Omental fat pad (tissue), 3 donors: ENCODE measurements at regions not wholly inside any gene's neighbourhood (a gene's known extent, or its start where the extent isn't known, plus 50 kb on each side); places are given as distances from the start of the nearest gene placed in this dataset.

Experiments used
- ATAC-seq: fragments of 150-250 bp; one replicate; pipeline ENCODE4 v1.9.1; 2016; ENCODE audit warnings: mild to moderate bottlenecking, moderate library complexity; ENCODE audit not compliant: low FRiP score
- DNase-seq: peaks from one replicate; pipeline ENCODE4 v3.0.0-alpha.2; 2019; ENCODE audit warnings: low spot score
- CTCF ChIP-seq, 3 donors: fragments of 450-650 bp; IDR thresholded peaks; one replicate each; pipeline ENCODE4 v1.5.1; 2016 to 2017; ENCODE audit warnings: antibody characterized with exemption in 3 of 3, mild to moderate bottlenecking in 3 of 3, moderate library complexity in 2 of 3

- DNase-seq (no peak), ATAC-seq (no peak)
- TF ChIP-seq CTCF (IDR thresholded peaks at IDR 0.05), result no peak
These were observed 406.5 kb upstream of the CNKSR2 start for GRCh38 chrX:20967725-20968124.

- DNase-seq (no peak), ATAC-seq (no peak)
- TF ChIP-seq CTCF (IDR thresholded peaks at IDR 0.05), result no peak
These were observed 408.8 kb upstream of the CNKSR2 start for GRCh38 chrX:20965270-20966044.

GRCh38 chrX:20954014-20954413 is 420.2 kb upstream of the CNKSR2 start:
- ATAC-seq, result no peak
- TF ChIP-seq CTCF (IDR thresholded peaks at IDR 0.05), result no peak
- DNase-seq, result no peak

GRCh38 chrX:20952180-20952579 is 422.0 kb upstream of the CNKSR2 start:
- DNase-seq (no peak), ATAC-seq (no peak)
- no peak for TF ChIP-seq CTCF (IDR thresholded peaks at IDR 0.05)

DNA sequence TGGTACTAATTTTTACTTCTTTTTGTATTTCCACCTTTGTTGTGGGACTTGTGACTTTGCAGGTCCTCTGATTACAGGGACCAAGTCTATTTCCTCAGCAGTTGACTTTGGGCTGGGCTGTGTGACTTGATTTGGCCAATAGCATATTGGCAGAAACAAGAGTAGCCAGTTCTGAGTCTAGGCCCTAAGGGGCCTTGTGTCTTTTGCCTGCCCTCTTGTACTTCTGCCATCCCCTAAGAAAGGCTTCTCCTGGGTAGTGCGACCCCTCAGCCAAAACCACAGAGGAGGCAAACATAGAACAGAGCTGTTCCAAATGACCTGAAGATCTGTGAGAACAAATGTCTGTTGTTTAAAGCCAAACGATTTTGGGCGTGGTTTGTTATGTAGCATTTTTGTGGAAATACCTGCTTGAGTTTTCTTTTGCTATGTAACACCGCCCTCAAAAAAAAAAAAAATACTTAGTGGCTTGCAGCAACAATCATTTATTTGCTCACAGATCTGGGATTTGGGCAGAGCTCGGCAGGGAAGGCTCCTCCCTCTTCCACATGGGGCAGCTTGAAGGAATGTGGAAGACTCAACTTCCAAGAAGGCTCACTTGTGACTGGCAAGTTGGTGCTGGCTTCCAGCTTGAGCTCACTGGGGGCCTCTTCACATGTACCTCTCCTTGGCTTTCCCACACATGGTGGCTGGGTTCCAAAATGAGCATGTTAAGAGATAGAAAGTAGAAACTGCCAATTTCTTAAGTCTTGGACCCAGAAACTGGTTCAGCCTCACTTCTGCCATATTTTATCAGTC is 423.0 kb upstream of the CNKSR2 start:
- ATAC-seq, result no peak
- no peak for TF ChIP-seq CTCF (IDR thresholded peaks at IDR 0.05)
- DNase-seq, result no peak

GRCh38 chrX:20947411-20947912 is 426.8 kb upstream of the CNKSR2 start:
- DNase-seq (no peak), ATAC-seq (no peak)
- no peak for TF ChIP-seq CTCF (IDR thresholded peaks at IDR 0.05)
